WERI-Rb-1 (cell line): ENCODE measurements at regions not wholly inside any gene's neighbourhood (a gene's known extent, or its start where the extent isn't known, plus 50 kb on each side); places are given as distances from the start of the nearest gene placed in this dataset.

Experiments used
- DNase-seq: peaks from one replicate; pipeline ENCODE4 v3.0.0-alpha.2; 2020
- H3K27ac ChIP-seq: fragments of 250-450 bp; sonication (Bioruptor Pico); 2 replicates; pipeline ENCODE4 v1.5.1; 2020; ENCODE audit warnings: mild to moderate bottlenecking, moderate library complexity
- H3K27me3 ChIP-seq: fragments of 250-450 bp; sonication (Bioruptor Pico); 2 replicates; pipeline ENCODE4 v1.5.1; 2021; ENCODE audit warnings: mild to moderate bottlenecking, low read depth, moderate library complexity; ENCODE audit not compliant: insufficient read depth, severe bottlenecking
- H3K36me3 ChIP-seq: fragments of 250-450 bp; sonication (Bioruptor Pico); 2 replicates; pipeline ENCODE4 v1.5.1; 2020; ENCODE audit warnings: mild to moderate bottlenecking, moderate library complexity
- H3K4me3 ChIP-seq: 2 replicates; pipeline ENCODE4 v1.5.1; 2011; ENCODE audit warnings: low read depth, mild to moderate bottlenecking, control low read depth, low read length
- H3K9me3 ChIP-seq: fragments of 250-450 bp; sonication (Bioruptor Pico); 2 replicates; pipeline ENCODE4 v1.5.1; 2021; ENCODE audit warnings: mild to moderate bottlenecking, moderate library complexity; ENCODE audit not compliant: severe bottlenecking
- TF ChIP-seq, protein P1 (sequence below): IDR thresholded peaks from 2 replicates; pipeline ENCODE4 v1.5.1; 2011; ENCODE audit warnings: low read depth, mild to moderate bottlenecking, control low read depth, inconsistent platforms, low read length

- Histone ChIP-seq H3K4me3 (no peak overlapping the region), H3K36me3 (no peaks in the 10 kb centered on the region), H3K27me3 (no peaks in the 10 kb centered on the region), H3K27ac (no peak overlapping the region), H3K9me3 (no peaks in the 10 kb centered on the region)
- TF ChIP-seq, protein P1, sequence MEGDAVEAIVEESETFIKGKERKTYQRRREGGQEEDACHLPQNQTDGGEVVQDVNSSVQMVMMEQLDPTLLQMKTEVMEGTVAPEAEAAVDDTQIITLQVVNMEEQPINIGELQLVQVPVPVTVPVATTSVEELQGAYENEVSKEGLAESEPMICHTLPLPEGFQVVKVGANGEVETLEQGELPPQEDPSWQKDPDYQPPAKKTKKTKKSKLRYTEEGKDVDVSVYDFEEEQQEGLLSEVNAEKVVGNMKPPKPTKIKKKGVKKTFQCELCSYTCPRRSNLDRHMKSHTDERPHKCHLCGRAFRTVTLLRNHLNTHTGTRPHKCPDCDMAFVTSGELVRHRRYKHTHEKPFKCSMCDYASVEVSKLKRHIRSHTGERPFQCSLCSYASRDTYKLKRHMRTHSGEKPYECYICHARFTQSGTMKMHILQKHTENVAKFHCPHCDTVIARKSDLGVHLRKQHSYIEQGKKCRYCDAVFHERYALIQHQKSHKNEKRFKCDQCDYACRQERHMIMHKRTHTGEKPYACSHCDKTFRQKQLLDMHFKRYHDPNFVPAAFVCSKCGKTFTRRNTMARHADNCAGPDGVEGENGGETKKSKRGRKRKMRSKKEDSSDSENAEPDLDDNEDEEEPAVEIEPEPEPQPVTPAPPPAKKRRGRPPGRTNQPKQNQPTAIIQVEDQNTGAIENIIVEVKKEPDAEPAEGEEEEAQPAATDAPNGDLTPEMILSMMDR, result no peak
- no peak for DNase-seq
Observed at GRCh38 chr13:100734194-100734720, 59.7 kb upstream of the TMTC4 start.

DNA sequence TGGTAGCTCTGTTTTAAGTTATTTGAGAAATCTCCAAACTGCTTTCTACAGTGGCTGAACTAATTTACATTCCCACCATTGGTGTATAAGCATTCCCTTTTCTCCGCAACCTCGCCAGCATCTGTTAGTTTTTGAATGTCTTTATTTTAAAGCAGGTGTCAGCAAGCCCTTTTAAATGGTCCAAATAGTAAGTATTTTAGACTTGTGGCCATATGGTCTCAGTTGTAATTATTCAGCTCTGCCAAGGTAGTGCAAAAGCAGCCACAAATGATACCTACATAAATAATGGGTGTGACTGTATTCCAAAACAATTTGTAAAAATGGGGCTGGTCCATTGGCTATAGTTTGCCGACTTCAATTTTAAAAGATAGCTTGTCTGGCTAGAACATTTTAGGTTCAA lies 58.7 kb upstream of the TMTC4 start:
- no peak overlapping the region for H3K4me3 ChIP-seq
- H3K36me3 ChIP-seq, result no peaks in the 10 kb centered on the region
- no peak overlapping the region for H3K27ac ChIP-seq
- DNase-seq, result no peak
- H3K27me3 ChIP-seq, result no peaks in the 10 kb centered on the region
- H3K9me3 ChIP-seq, result no peaks in the 10 kb centered on the region
- TF ChIP-seq, protein P1, result no peak

DNA sequence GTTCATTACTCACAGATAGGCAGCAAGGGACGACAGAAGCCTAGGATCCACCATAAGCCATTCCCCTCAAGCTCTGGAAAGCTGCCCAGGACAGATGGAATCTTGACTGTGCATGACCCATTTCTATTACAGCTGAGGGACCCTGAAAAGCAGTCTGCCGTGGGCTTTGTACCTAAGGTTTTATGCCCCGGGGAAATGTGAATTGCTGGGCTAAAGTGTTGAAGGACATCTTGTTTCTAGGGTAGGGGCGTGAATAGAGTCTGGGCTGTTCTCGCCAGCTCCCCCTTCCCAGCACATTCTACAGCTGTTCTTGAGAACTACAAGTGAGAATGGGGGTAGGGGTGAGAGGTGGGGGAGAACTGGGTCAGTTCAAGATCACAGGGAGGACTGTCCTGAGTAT lies 53.6 kb upstream of the TMTC4 start:
- Histone ChIP-seq H3K27ac (no peak overlapping the region), H3K27me3 (no peaks in the 10 kb centered on the region), H3K4me3 (no peak overlapping the region), H3K36me3 (no peaks in the 10 kb centered on the region), H3K9me3 (no peaks in the 10 kb centered on the region)
- DNase-seq, result no peak
- TF ChIP-seq, protein P1, result no peak

DNA sequence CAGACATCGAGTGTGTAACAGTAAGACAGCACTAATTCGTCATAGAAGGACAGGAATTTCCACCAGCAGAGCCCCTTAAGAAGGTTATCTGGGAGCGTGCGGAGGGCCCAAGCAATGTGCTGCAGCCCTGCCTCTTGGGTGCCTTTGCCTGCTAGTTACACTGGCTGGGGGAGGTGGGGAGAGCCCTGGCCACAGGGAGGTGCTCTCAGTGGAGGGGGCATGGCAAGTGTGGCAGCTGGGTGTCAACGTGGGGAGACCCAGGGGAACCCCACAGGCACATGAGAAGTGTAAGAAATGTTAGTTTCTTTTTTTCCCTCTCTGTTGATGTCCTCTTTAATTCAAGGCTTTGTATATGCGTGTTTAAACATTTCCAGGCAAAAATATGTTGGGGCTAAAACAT lies 50.9 kb upstream of the TMTC4 start:
- Histone ChIP-seq H3K27me3 (no peaks in the 10 kb centered on the region), H3K4me3 (no peak overlapping the region), H3K36me3 (no peaks in the 10 kb centered on the region), H3K27ac (no peak overlapping the region), H3K9me3 (no peaks in the 10 kb centered on the region)
- TF ChIP-seq, protein P1, result peak; percentile 14; the same call in 1 of the 2 replicates
- no peak for DNase-seq

GRCh38 chr13:100724568-100724967 lies 50.0 kb upstream of the TMTC4 start:
- Histone ChIP-seq H3K27ac (no peak overlapping the region), H3K36me3 (no peaks in the 10 kb centered on the region), H3K9me3 (peaks cover 4% of the 10 kb centered on the region), H3K4me3 (no peak overlapping the region), H3K27me3 (peaks cover 4% of the 10 kb centered on the region)
- TF ChIP-seq, protein P1, result no peak
- no peak for DNase-seq
